SK-N-SH (cell line): ENCODE measurements at regions not wholly inside any gene's neighbourhood (a gene's known extent, or its start where the extent isn't known, plus 50 kb on each side); places are given as distances from the start of the nearest gene placed in this dataset.

Source experiments
- CTCF ChIA-PET: fragments of 300-600, 350-600 bp; formaldehyde crosslinking; extraction: SDS; loops from one replicate; lab custom pipeline; 2021; lab: Yijun Ruan, JAX
- POLR2A ChIA-PET: fragments of 350-600 bp; sonication (Branson Sonifier 250); formaldehyde crosslinking; extraction: SDS; loops from one replicate; lab custom pipeline; 2020; ENCODE audit warnings: antibody characterized with exemption, inconsistent platforms; lab: Yijun Ruan, JAX
- DNase-seq: peaks from one replicate; pipeline ENCODE4 v3.0.0; 2012
- H2AFZ ChIP-seq: fragments of 200-600 bp; sonication (generic); 2 replicates; pipeline ENCODE4 v1.8.1; 2016; ENCODE audit warnings: antibody characterized with exemption, mild to moderate bottlenecking, low read depth
- H3F3A ChIP-seq: fragments of 200-600 bp; sonication (generic); replicated peaks from 2 replicates; pipeline ENCODE3; 2016; ENCODE audit warnings: antibody characterized with exemption, mild to moderate bottlenecking; ENCODE audit not compliant: insufficient read depth
- H3K27ac ChIP-seq, 2 experiments: fragments of 200-500 bp in 1 of 2; fragments of 200-600 bp in 1 of 2; sonication (Bioruptor generic) in 1 of 2; sonication (generic), shearing (Covaris generic) in 1 of 2; 2 replicates each; pipeline versions ENCODE4 v1.5.1 to v1.6.1; 2014 to 2016; ENCODE audit warnings: low read depth in 2 of 2, inconsistent platforms in 1 of 2, low read length in 1 of 2, mild to moderate bottlenecking in 1 of 2, mixed read lengths in 1 of 2
- H3K27me3 ChIP-seq: fragments of 200-600 bp; sonication (generic), shearing (Covaris generic); 2 replicates; pipeline ENCODE4 v1.6.1; 2016; ENCODE audit warnings: mixed run types; ENCODE audit not compliant: insufficient read depth
- H3K36me3 ChIP-seq, 2 experiments: fragments of 200-500 bp in 1 of 2; fragments of 200-600 bp in 1 of 2; sonication (Bioruptor generic) in 1 of 2; sonication (generic) in 1 of 2; replicated peaks in 1 of 2; 2 replicates each; pipeline versions ENCODE3 to v1.5.1; 2014 to 2016; ENCODE audit warnings: low read length in 1 of 2, mild to moderate bottlenecking in 1 of 2; ENCODE audit not compliant: insufficient read depth in 2 of 2, control insufficient read depth in 1 of 2
- H3K4me1 ChIP-seq, 2 experiments: fragments of 200-500 bp in 1 of 2; fragments of 200-600 bp in 1 of 2; sonication (Bioruptor generic) in 1 of 2; sonication (generic), shearing (Covaris generic) in 1 of 2; 2 replicates each; pipeline versions ENCODE4 v1.5.1 to v1.6.1; 2014 to 2016; ENCODE audit warnings: low read depth in 1 of 2, low read length in 1 of 2, mixed run types in 1 of 2; ENCODE audit not compliant: insufficient read depth in 2 of 2, control insufficient read depth in 1 of 2
- H3K4me2 ChIP-seq: fragments of 200-600 bp; sonication (generic), shearing (Covaris generic); 2 replicates; pipeline ENCODE4 v1.6.1; 2017; ENCODE audit warnings: mixed run types
- H3K4me3 ChIP-seq, 2 experiments: fragments of 200-500 bp in 1 of 2; fragments of 200-600 bp in 1 of 2; sonication (Bioruptor generic) in 1 of 2; sonication (generic), shearing (Covaris generic) in 1 of 2; 2 replicates each; pipeline versions ENCODE4 v1.5.1 to v1.8.1; 2014 to 2016; ENCODE audit warnings: low read depth in 2 of 2, inconsistent platforms in 1 of 2, low read length in 1 of 2, mild to moderate bottlenecking in 1 of 2, mixed read lengths in 1 of 2, moderate library complexity in 1 of 2
- H3K79me2 ChIP-seq: fragments of 200-600 bp; sonication (generic); 2 replicates; pipeline ENCODE4 v1.8.1; 2017; ENCODE audit warnings: mild to moderate bottlenecking; ENCODE audit not compliant: insufficient read depth
- H3K9ac ChIP-seq: fragments of 200-600 bp; sonication (generic); 2 replicates; pipeline ENCODE4 v1.6.1; 2017; ENCODE audit warnings: mixed run types
- H3K9me2 ChIP-seq: fragments of 200-600 bp; sonication (generic); 2 replicates; pipeline ENCODE4 v1.6.1; 2017; ENCODE audit warnings: mixed run types
- H3K9me3 ChIP-seq: fragments of 200-600 bp; sonication (generic); 2 replicates; pipeline ENCODE4 v1.6.1; 2017; ENCODE audit warnings: mixed run types, mild to moderate bottlenecking, moderate library complexity
- H4K20me1 ChIP-seq: fragments of 200-600 bp; sonication (generic); 2 replicates; pipeline ENCODE4 v1.6.1; 2017; ENCODE audit warnings: mild to moderate bottlenecking, mixed run types; ENCODE audit not compliant: insufficient read depth
- CTCF ChIP-seq: fragments of 200-600 bp; sonication (generic); IDR thresholded peaks from 2 replicates; pipeline ENCODE4 v1.6.1; 2017; ENCODE audit warnings: antibody characterized with exemption, mild to moderate bottlenecking, moderate library complexity
- ELF1 ChIP-seq: IDR thresholded peaks from 2 replicates; pipeline ENCODE4 v1.4.0; 2012
- FOSL2 ChIP-seq: IDR thresholded peaks from 2 replicates; pipeline ENCODE4 v1.4.0; 2012; ENCODE audit warnings: low read depth, mild to moderate bottlenecking, moderate library complexity, borderline replicate concordance
- FOXJ3 ChIP-seq: sonication (generic); formaldehyde crosslinking; IDR thresholded peaks from 2 replicates; pipeline ENCODE4 v1.5.1; 2020; ENCODE audit warnings: mild to moderate bottlenecking, missing genetic modification reagents
- GABPA ChIP-seq: IDR thresholded peaks from 2 replicates; pipeline ENCODE4 v1.4.0; 2012; ENCODE audit warnings: low read depth, mild to moderate bottlenecking
- MAX ChIP-seq: IDR thresholded peaks from 2 replicates; pipeline ENCODE4 v1.4.0; 2012; ENCODE audit warnings: low read depth
- MEF2A ChIP-seq: IDR thresholded peaks from 2 replicates; pipeline ENCODE4 v1.4.0; 2012; ENCODE audit warnings: low read depth, borderline replicate concordance
- NFIC ChIP-seq: IDR thresholded peaks from 2 replicates; pipeline ENCODE4 v1.4.0; 2012; ENCODE audit warnings: borderline replicate concordance
- PBX3 ChIP-seq: IDR thresholded peaks from 2 replicates; pipeline ENCODE4; 2012
- POLR2AphosphoS5 ChIP-seq: IDR thresholded peaks from 2 replicates; pipeline ENCODE4 v1.6.1; 2012; ENCODE audit warnings: low read depth, low read length
- RAD21 ChIP-seq: IDR thresholded peaks from 2 replicates; pipeline ENCODE4 v1.6.1; 2012; ENCODE audit warnings: mild to moderate bottlenecking, low read length
- RFX5 ChIP-seq: IDR thresholded peaks from 2 replicates; pipeline ENCODE4 v1.6.1; 2012; ENCODE audit warnings: mild to moderate bottlenecking, improper control_type of control experiment, low read length
- RXRA ChIP-seq: IDR thresholded peaks from 2 replicates; pipeline ENCODE4 v1.4.0; 2012; ENCODE audit warnings: low read depth, mild to moderate bottlenecking, borderline replicate concordance
- SIN3A ChIP-seq: IDR thresholded peaks from 2 replicates; pipeline ENCODE4 v1.6.1; 2012; ENCODE audit warnings: low read depth, mild to moderate bottlenecking, low read length, moderate library complexity, borderline replicate concordance
- SMC3 ChIP-seq: IDR thresholded peaks from 2 replicates; pipeline ENCODE4 v1.6.1; 2012; ENCODE audit warnings: low read depth, low read length, improper control_type of control experiment
- TCF12 ChIP-seq: IDR thresholded peaks from 2 replicates; pipeline ENCODE4 v1.4.0; 2012
- YY1 ChIP-seq: IDR thresholded peaks from 2 replicates; pipeline ENCODE4 v1.4.0; 2012; ENCODE audit warnings: low read depth, mild to moderate bottlenecking
- WGBS: methylation state at CpG from one replicate; pipeline ENCODE4 v1.1.6; 2017; ENCODE audit warnings: low lambda C conversion rate; 5-methylcytosine and 5-hydroxymethylcytosine counted together
- TF ChIP-seq, protein P1 (sequence below): IDR thresholded peaks from 2 replicates; pipeline ENCODE4 v1.4.0; 2012; ENCODE audit warnings: low read depth, borderline replicate concordance
- TF ChIP-seq, protein P2 (sequence below): fragments of 150-350 bp; IDR thresholded peaks from 2 replicates; pipeline ENCODE4 v1.6.1; 2017; ENCODE audit warnings: antibody characterized with exemption, low read length, low read depth, borderline replicate concordance

DNA sequence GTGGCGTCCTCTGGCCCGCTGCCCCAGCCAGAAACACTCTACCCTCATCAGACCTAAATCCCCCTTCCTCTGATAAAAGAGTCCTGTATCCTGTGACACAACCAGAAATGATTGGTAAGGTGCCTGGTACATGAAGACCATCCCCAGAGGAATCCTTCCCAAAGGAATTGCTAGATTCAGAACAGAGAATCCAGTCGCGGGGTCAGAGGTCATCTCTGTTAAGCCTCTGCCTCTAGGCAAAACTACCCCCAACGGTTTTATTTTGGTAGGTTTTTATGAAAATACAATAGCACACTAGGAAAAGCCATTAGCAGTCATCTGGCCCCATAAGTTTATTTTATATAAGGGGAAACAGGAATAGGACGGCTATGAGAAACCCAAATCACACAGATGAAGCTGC lies 102.4 kb upstream of the HAND1 start:
- no peaks in the 10 kb centered on the region for H3F3A ChIP-seq
- DNase-seq, result no peak
- peaks cover 0 to 10% of the 10 kb centered on the region in 2 experiments; a peak in 1 of 4 replicates for H3K4me1 ChIP-seq
- ChIA-PET CTCF (interaction anchor here (0.6 to 1.5 kb wide), 2 partner anchors 112 to 118 kb away, joined by 3 read pairs; no protein-coding TSS in a partner anchor), POLR2A (no interaction called here)
- H3K79me2 ChIP-seq, result no peaks in the 10 kb centered on the region
- H3K36me3 ChIP-seq, result no peaks in the 10 kb centered on the region
- no peaks in the 10 kb centered on the region for H4K20me1 ChIP-seq
- no peak overlapping the region for H3K4me3 ChIP-seq
- H3K27ac ChIP-seq, result no peak overlapping the region
- H3K9me3 ChIP-seq, result no peaks in the 10 kb centered on the region
- H3K9me2 ChIP-seq, result no peaks in the 10 kb centered on the region
- H3K9ac ChIP-seq, result no peak overlapping the region
- WGBS, result 77% methylated on average over 6 of the region's 6 CpGs
- no peak overlapping the region for H3K4me2 ChIP-seq
- TF ChIP-seq NFIC (no peak), TCF12 (no peak), RXRA (no peak), MAX (no peak), SMC3 (no peak), RFX5 (no peak), MEF2A (no peak), POLR2AphosphoS5 (no peak), ELF1 (no peak), GABPA (no peak), FOXJ3 (CRISPR knock-in tag) (no peak), CTCF (no peak), SIN3A (no peak), PBX3 (no peak), YY1 (no peak), RAD21 (no peak), FOSL2 (no peak)
- TF ChIP-seq, protein P1, sequence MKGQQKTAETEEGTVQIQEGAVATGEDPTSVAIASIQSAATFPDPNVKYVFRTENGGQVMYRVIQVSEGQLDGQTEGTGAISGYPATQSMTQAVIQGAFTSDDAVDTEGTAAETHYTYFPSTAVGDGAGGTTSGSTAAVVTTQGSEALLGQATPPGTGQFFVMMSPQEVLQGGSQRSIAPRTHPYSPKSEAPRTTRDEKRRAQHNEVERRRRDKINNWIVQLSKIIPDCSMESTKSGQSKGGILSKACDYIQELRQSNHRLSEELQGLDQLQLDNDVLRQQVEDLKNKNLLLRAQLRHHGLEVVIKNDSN, result no peak
- TF ChIP-seq, protein P2, sequence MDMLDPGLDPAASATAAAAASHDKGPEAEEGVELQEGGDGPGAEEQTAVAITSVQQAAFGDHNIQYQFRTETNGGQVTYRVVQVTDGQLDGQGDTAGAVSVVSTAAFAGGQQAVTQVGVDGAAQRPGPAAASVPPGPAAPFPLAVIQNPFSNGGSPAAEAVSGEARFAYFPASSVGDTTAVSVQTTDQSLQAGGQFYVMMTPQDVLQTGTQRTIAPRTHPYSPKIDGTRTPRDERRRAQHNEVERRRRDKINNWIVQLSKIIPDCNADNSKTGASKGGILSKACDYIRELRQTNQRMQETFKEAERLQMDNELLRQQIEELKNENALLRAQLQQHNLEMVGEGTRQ, result no peak
- H2AFZ ChIP-seq, result no peak overlapping the region
- H3K27me3 ChIP-seq, result no peaks in the 10 kb centered on the region; the same call in 1 of the 2 replicates
